WTC11 (cell line): ENCODE measurements at regions not wholly inside any gene's neighbourhood (a gene's known extent, or its start where the extent isn't known, plus 50 kb on each side); places are given as distances from the start of the nearest gene placed in this dataset.

Source experiments
- ATAC-seq: fragments of 200-7000 bp; cut with Tn5 transposase; 2 replicates; pipeline ENCODE4 v1.10.0; 2021; ENCODE audit warnings: mild to moderate bottlenecking, moderate library complexity
- CTCF ChIA-PET: fragments of 300-600 bp; sonication (Branson Sonifier 250); formaldehyde crosslinking; loops from one replicate; lab custom pipeline; 2021; ENCODE audit warnings: antibody characterized with exemption; lab: Charles Lee
- POLR2A ChIA-PET: fragments of 350-600 bp; sonication (Branson Sonifier 250); formaldehyde crosslinking; loops from one replicate; lab custom pipeline; 2021; ENCODE audit warnings: antibody characterized with exemption; lab: Charles Lee
- DNase-seq: peaks from one replicate; pipeline ENCODE4 v3.0.0; 2021; ENCODE audit warnings: low spot score
- H3K27ac Mint-ChIP-seq: 2 replicates; pipeline ENCODE4 v1.8.0; 2021; ENCODE audit warnings: mixed read lengths
- H3K27me3 Mint-ChIP-seq: 2 replicates; pipeline ENCODE4 v1.8.0; 2021; ENCODE audit warnings: low read depth, mild to moderate bottlenecking, moderate library complexity, mixed read lengths
- H3K36me3 Mint-ChIP-seq: 2 replicates; pipeline ENCODE4 v1.8.0; 2021; ENCODE audit warnings: mixed read lengths
- H3K4me1 Mint-ChIP-seq: 2 replicates; pipeline ENCODE4 v1.8.0; 2022; ENCODE audit warnings: mixed read lengths
- H3K4me3 Mint-ChIP-seq: 2 replicates; pipeline ENCODE4 v1.8.0; 2021; ENCODE audit warnings: mild to moderate bottlenecking, moderate library complexity, mixed read lengths
- H3K9me3 Mint-ChIP-seq: 2 replicates; pipeline ENCODE4 v1.8.0; 2021; ENCODE audit warnings: mixed read lengths
- CBFB ChIP-seq: sonication (generic); formaldehyde crosslinking; IDR thresholded peaks from 2 replicates; pipeline ENCODE4 v1.8.1; 2022; ENCODE audit warnings: mild to moderate bottlenecking, low read depth, missing genetic modification reagents
- ESRRA ChIP-seq: sonication (generic); formaldehyde crosslinking; IDR thresholded peaks from 2 replicates; pipeline ENCODE4 v1.8.1; 2022; ENCODE audit warnings: mild to moderate bottlenecking, missing genetic modification reagents, borderline replicate concordance
- ETV6 ChIP-seq: sonication (generic); formaldehyde crosslinking; IDR thresholded peaks from 2 replicates; pipeline ENCODE4 v1.8.1; 2022; ENCODE audit warnings: mild to moderate bottlenecking, missing genetic modification reagents
- FOXJ3 ChIP-seq: sonication (generic); formaldehyde crosslinking; IDR thresholded peaks from 2 replicates; pipeline ENCODE4 v1.9.0; 2021; ENCODE audit warnings: missing genetic modification reagents, mild to moderate bottlenecking, borderline replicate concordance
- FOXP1 ChIP-seq: sonication (generic); formaldehyde crosslinking; IDR thresholded peaks from 2 replicates; pipeline ENCODE4 v1.8.0; 2022; ENCODE audit warnings: missing genetic modification reagents, mild to moderate bottlenecking, moderate library complexity, borderline replicate concordance
- GRHL2 ChIP-seq: fragments of 250-450 bp; sonication (Bioruptor Pico); IDR thresholded peaks from 2 replicates; pipeline ENCODE4 v1.8.0; 2022; ENCODE audit warnings: mild to moderate bottlenecking, moderate library complexity; ENCODE audit not compliant: insufficient replicate concordance, severe bottlenecking
- JUN ChIP-seq: sonication (generic); formaldehyde crosslinking; IDR thresholded peaks from 2 replicates; pipeline ENCODE4 v1.8.0; 2023; ENCODE audit warnings: mild to moderate bottlenecking, missing genetic modification reagents
- NFYB ChIP-seq: sonication (generic); formaldehyde crosslinking; conservative IDR thresholded peaks from 2 replicates; pipeline ENCODE4 v1.8.0; 2022; ENCODE audit warnings: low read depth, missing genetic modification reagents
- NR1H2 ChIP-seq: sonication (generic); formaldehyde crosslinking; IDR thresholded peaks from 2 replicates; pipeline ENCODE4 v1.9.0; 2021; ENCODE audit warnings: mild to moderate bottlenecking, moderate library complexity, missing genetic modification reagents
- NR3C1 ChIP-seq: sonication (generic); formaldehyde crosslinking; conservative IDR thresholded peaks from 2 replicates; pipeline ENCODE4 v1.8.1; 2023; ENCODE audit warnings: low read depth, mild to moderate bottlenecking, missing genetic modification reagents
- OVOL2 ChIP-seq: fragments of 250-450 bp; sonication (Bioruptor Pico); IDR thresholded peaks from 2 replicates; pipeline ENCODE4 v1.9.0; 2021; ENCODE audit warnings: mild to moderate bottlenecking, borderline replicate concordance
- RELA ChIP-seq: sonication (generic); formaldehyde crosslinking; IDR thresholded peaks from 2 replicates; pipeline ENCODE4 v1.8.1; 2022; ENCODE audit warnings: missing genetic modification reagents, mild to moderate bottlenecking, borderline replicate concordance
- SMAD3 ChIP-seq: sonication (generic); formaldehyde crosslinking; IDR thresholded peaks from 2 replicates; pipeline ENCODE4 v1.8.0; 2022; ENCODE audit warnings: missing genetic modification reagents, mild to moderate bottlenecking, borderline replicate concordance
- ZNF121 ChIP-seq: sonication (generic); formaldehyde crosslinking; IDR thresholded peaks from 2 replicates; pipeline ENCODE4 v1.8.0; 2023; ENCODE audit warnings: missing genetic modification reagents
- ZNF232 ChIP-seq: sonication (generic); formaldehyde crosslinking; IDR thresholded peaks from 2 replicates; pipeline ENCODE4 v1.8.0; 2022; ENCODE audit warnings: mild to moderate bottlenecking, missing genetic modification reagents
- ZNF317 ChIP-seq: sonication (generic); formaldehyde crosslinking; IDR thresholded peaks from 2 replicates; pipeline ENCODE4 v1.8.1; 2023; ENCODE audit warnings: low read depth, mild to moderate bottlenecking, moderate library complexity, missing genetic modification reagents, borderline replicate concordance
- ZNF396 ChIP-seq: fragments of 250-450 bp; sonication (Bioruptor Pico); IDR thresholded peaks from 2 replicates; pipeline ENCODE4 v1.8.0; 2021; ENCODE audit warnings: mild to moderate bottlenecking, moderate library complexity, borderline replicate concordance
- ZNF416 ChIP-seq: fragments of 250-450 bp; sonication (Bioruptor Pico); IDR thresholded peaks from 2 replicates; pipeline ENCODE4 v1.9.0; 2021; ENCODE audit warnings: mild to moderate bottlenecking, inconsistent platforms
- TF ChIP-seq, protein P1 (sequence below): sonication (generic); formaldehyde crosslinking; IDR thresholded peaks from 2 replicates; pipeline ENCODE4 v1.8.1; 2022; ENCODE audit warnings: low read depth, mild to moderate bottlenecking, moderate library complexity, missing genetic modification reagents, borderline replicate concordance
- TF ChIP-seq, protein P2 (sequence below): sonication (generic); formaldehyde crosslinking; conservative IDR thresholded peaks from 2 replicates; pipeline ENCODE4 v1.8.1; 2022; ENCODE audit warnings: mild to moderate bottlenecking, missing genetic modification reagents
- TF ChIP-seq, protein P3 (sequence below): sonication (generic); formaldehyde crosslinking; IDR thresholded peaks from 2 replicates; pipeline ENCODE4 v1.8.1; 2023; ENCODE audit warnings: mild to moderate bottlenecking, missing genetic modification reagents, borderline replicate concordance
- TF ChIP-seq, protein P4 (sequence below): sonication (generic); formaldehyde crosslinking; IDR thresholded peaks from 2 replicates; pipeline ENCODE4 v1.8.0; 2023; ENCODE audit warnings: missing genetic modification reagents
- TF ChIP-seq, protein P5 (sequence below): fragments of 250-450 bp; sonication (Bioruptor Pico); conservative IDR thresholded peaks from 2 replicates; pipeline ENCODE4 v1.9.0; 2021; ENCODE audit warnings: mild to moderate bottlenecking

DNA sequence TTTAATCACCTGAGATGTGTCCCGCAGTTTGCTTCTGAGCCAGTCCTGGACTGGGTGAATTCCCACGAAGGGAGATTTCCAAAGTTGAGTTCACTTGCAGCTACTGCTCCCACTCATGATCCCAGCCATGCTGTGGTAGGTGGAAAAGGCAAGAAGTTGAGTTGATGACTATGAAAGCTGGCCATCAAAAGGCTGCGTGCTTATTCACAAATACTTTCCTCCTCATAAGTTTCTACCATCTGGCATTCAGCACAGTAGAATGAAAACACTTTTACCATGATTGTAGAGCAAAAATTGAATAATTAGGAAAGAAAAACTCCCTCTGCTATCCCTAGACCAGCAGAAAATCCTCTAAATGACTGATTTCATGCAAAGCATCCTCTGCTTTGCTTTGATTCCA, 281.8 kb downstream of the INHBA start (continued):
- TF ChIP-seq, protein P1, sequence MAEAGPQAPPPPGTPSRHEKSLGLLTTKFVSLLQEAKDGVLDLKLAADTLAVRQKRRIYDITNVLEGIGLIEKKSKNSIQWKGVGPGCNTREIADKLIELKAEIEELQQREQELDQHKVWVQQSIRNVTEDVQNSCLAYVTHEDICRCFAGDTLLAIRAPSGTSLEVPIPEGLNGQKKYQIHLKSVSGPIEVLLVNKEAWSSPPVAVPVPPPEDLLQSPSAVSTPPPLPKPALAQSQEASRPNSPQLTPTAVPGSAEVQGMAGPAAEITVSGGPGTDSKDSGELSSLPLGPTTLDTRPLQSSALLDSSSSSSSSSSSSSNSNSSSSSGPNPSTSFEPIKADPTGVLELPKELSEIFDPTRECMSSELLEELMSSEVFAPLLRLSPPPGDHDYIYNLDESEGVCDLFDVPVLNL = no peak
- TF ChIP-seq, protein P2, sequence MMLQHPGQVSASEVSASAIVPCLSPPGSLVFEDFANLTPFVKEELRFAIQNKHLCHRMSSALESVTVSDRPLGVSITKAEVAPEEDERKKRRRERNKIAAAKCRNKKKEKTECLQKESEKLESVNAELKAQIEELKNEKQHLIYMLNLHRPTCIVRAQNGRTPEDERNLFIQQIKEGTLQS (CRISPR knock-in tag) = no peak
- no peak for TF ChIP-seq ESRRA
- TF ChIP-seq NR1H2 (CRISPR knock-in tag) = no peak
- no peak for TF ChIP-seq ZNF416 (CRISPR knock-in tag)

DNA sequence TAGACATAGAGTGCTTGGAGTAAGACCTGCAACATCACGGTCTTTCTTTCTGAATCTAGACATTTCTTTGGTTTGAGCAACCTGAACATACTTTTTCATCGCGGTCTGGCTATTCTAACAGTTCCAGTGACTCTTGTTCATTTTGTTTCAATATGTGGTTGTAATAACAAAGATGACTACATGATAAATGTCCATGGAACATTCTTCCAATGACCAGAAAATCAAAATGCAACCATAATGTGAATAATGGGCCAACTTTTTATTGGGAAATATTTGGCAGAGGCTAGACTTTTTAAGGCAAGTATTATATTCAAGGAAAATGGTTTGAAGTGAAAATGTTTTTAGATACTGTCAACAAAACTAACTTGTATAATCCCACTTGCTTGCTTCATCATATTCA, 282.5 kb downstream of the INHBA start:
- TF ChIP-seq JUN (CRISPR knock-in tag) = no peak
- TF ChIP-seq SMAD3 (CRISPR knock-in tag) = no peak
- TF ChIP-seq, protein P3, sequence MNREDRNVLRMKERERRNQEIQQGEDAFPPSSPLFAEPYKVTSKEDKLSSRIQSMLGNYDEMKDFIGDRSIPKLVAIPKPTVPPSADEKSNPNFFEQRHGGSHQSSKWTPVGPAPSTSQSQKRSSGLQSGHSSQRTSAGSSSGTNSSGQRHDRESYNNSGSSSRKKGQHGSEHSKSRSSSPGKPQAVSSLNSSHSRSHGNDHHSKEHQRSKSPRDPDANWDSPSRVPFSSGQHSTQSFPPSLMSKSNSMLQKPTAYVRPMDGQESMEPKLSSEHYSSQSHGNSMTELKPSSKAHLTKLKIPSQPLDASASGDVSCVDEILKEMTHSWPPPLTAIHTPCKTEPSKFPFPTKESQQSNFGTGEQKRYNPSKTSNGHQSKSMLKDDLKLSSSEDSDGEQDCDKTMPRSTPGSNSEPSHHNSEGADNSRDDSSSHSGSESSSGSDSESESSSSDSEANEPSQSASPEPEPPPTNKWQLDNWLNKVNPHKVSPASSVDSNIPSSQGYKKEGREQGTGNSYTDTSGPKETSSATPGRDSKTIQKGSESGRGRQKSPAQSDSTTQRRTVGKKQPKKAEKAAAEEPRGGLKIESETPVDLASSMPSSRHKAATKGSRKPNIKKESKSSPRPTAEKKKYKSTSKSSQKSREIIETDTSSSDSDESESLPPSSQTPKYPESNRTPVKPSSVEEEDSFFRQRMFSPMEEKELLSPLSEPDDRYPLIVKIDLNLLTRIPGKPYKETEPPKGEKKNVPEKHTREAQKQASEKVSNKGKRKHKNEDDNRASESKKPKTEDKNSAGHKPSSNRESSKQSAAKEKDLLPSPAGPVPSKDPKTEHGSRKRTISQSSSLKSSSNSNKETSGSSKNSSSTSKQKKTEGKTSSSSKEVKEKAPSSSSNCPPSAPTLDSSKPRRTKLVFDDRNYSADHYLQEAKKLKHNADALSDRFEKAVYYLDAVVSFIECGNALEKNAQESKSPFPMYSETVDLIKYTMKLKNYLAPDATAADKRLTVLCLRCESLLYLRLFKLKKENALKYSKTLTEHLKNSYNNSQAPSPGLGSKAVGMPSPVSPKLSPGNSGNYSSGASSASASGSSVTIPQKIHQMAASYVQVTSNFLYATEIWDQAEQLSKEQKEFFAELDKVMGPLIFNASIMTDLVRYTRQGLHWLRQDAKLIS (CRISPR knock-in tag) = no peak
- no peak for TF ChIP-seq NR3C1
- TF ChIP-seq, all 79 proteins: peak for 0
- ChIA-PET CTCF (no interaction called here), POLR2A (no interaction called here)
- Mint-ChIP-seq H3K9me3 (no peaks in the 10 kb centered on the region), H3K4me3 (no peak overlapping the region), H3K27me3 (no peaks in the 10 kb centered on the region), H3K4me1 (peaks cover 9% of the 10 kb centered on the region), H3K36me3 (no peaks in the 10 kb centered on the region), H3K27ac (no peak overlapping the region)
- DNase-seq = no peak
- no peak for ATAC-seq

DNA sequence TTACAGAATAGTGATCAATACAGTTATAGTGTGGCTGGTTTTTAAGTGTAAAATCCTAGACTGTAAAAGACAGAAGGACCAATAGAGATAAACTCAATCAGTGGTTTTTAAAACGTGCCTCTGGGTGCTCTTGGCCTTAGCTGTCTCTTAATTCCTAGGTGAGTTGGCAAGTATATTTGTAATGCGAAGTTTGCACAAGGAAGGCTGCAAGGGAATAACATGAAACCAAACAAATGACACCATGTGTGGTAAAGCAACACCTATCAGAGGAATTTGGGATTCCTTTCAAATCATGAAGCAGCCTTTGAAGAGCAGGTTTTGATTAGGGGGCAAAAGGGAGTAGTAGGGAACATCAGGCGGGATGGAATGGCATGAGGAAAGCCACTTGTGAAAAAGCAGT, 284.6 kb downstream of the INHBA start:
- ATAC-seq (no peak), DNase-seq (no peak)
- H3K27me3 Mint-ChIP-seq = no peaks in the 10 kb centered on the region
- H3K9me3 Mint-ChIP-seq = peaks cover 5% of the 10 kb centered on the region
- no peak overlapping the region for H3K27ac Mint-ChIP-seq
- H3K36me3 Mint-ChIP-seq = no peaks in the 10 kb centered on the region
- H3K4me1 Mint-ChIP-seq = peaks cover 9% of the 10 kb centered on the region
- ChIA-PET POLR2A (interaction anchor here (0.7 kb wide), 1 partner anchor 350 kb away, joined by 3 read pairs; no protein-coding TSS in a partner anchor), CTCF (no interaction called here)
- TF ChIP-seq ZNF317 (no peak), CBFB (CRISPR knock-in tag) (no peak), NR1H2 (CRISPR knock-in tag) (no peak)
- TF ChIP-seq, protein P1 = no peak
- TF ChIP-seq, protein P4, sequence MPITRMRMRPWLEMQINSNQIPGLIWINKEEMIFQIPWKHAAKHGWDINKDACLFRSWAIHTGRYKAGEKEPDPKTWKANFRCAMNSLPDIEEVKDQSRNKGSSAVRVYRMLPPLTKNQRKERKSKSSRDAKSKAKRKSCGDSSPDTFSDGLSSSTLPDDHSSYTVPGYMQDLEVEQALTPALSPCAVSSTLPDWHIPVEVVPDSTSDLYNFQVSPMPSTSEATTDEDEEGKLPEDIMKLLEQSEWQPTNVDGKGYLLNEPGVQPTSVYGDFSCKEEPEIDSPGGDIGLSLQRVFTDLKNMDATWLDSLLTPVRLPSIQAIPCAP (CRISPR knock-in tag) = no peak
- H3K4me3 Mint-ChIP-seq = no peak overlapping the region

DNA sequence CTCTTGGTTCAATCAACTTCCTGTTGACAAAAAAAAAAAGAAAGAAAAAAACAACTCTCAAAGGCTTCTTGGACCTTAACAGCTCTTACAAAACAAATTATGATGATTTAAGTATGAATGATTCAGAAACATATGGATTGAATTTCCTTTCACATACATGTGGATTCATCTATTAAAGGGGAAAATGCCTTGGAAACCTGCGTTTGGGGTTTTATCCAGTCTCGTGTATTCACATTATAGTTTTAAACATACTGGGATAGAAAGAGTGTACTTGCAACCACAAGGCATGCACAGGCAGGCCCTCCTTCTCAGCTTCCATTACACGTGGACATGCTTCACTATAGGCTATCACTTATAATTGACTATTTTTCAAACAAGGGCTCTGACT, 286.7 kb downstream of the INHBA start:
- H3K27ac Mint-ChIP-seq = no peak overlapping the region
- no peak overlapping the region for H3K4me3 Mint-ChIP-seq
- no peaks in the 10 kb centered on the region for H3K36me3 Mint-ChIP-seq
- DNase-seq = no peak
- POLR2A ChIA-PET = no interaction called here
- peaks cover 11% of the 10 kb centered on the region for H3K9me3 Mint-ChIP-seq
- CTCF ChIA-PET = no interaction called here
- no peaks in the 10 kb centered on the region for H3K27me3 Mint-ChIP-seq
- H3K4me1 Mint-ChIP-seq = peaks cover 9% of the 10 kb centered on the region
- no peak for ATAC-seq
- TF ChIP-seq NR3C1 = no peak
- no peak for TF ChIP-seq ZNF232 (CRISPR knock-in tag)
- no peak for TF ChIP-seq GRHL2 (CRISPR knock-in tag)
- TF ChIP-seq OVOL2 = no peak
- no peak for TF ChIP-seq FOXP1 (CRISPR knock-in tag)
- TF ChIP-seq, protein P5, sequence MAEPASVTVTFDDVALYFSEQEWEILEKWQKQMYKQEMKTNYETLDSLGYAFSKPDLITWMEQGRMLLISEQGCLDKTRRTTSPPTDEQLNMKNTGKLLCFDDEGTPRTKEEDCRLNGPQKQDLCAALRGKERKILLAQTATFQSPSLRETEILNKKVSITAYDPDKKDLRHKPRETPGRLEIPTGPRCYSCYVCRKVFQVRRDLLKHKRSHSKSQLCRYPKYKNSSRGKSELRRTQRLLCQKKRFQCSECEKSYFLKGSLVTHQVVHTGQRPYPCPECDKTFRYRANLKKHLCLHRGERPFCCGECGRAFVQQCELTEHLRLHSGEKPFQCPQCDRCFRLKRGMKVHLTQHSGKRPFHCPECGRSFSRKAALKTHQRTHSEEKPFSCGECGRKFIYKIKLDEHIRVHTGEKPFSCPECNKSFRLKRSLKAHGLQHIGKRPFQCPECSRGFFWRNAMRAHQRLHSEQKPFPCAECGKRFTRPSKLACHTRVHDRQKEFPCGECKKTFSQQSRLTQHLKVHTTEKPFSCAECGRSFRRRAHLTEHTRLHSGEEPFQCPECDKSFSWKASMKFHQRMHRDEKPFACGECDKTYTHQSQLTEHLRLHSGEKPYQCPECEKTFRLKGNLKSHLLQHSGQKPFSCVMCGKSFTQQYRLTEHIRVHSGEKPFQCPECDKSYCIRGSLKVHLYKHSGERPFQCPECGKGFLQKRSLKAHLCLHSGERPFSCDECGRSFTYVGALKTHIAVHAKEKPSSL (CRISPR knock-in tag) = no peak
- TF ChIP-seq ZNF121 (CRISPR knock-in tag) = no peak
- TF ChIP-seq ESRRA = no peak
- no peak for TF ChIP-seq NFYB (CRISPR knock-in tag)
- TF ChIP-seq ZNF396 (CRISPR knock-in tag) = no peak
- no peak for TF ChIP-seq ETV6
- TF ChIP-seq RELA = no peak
- TF ChIP-seq FOXJ3 (CRISPR knock-in tag) = no peak
